Esophagus muscularis mucosa (tissue), 4 donors: ENCODE measurements at regions not wholly inside any gene's neighbourhood (a gene's known extent, or its start where the extent isn't known, plus 50 kb on each side); places are given as distances from the start of the nearest gene placed in this dataset.
"Not testable (repeated sequence)": the region's sequence is repeated elsewhere in the genome, so short reads cannot be mapped to it uniquely, and the experiment has no call there.

Source experiments
- DNase-seq: peaks from one replicate; pipeline ENCODE4 v3.0.0-alpha.2; 2017; ENCODE audit errors: extremely low spot score
- H3K27ac ChIP-seq, 4 donors: fragments of 200-600 bp; sonication (generic); replicated peaks in 1 of 4; 1 replicate in 3 of 4; 2 replicates in 1 of 4; pipeline ENCODE4 v1.5.1; 2016 to 2019; ENCODE audit warnings: mild to moderate bottlenecking in 1 of 4
- H3K27me3 ChIP-seq, 4 donors: fragments of 200-600 bp; sonication (generic); one replicate each; pipeline versions ENCODE4 v1.5.1 to v1.6.0; 2016 to 2019
- H3K36me3 ChIP-seq, 4 donors: fragments of 200-600 bp; sonication (generic); one replicate each; pipeline ENCODE4 v1.5.1; 2016 to 2019
- H3K4me1 ChIP-seq, 4 donors: fragments of 200-600 bp; sonication (generic); one replicate each; pipeline ENCODE4 v1.5.1; 2016 to 2019
- H3K4me3 ChIP-seq, 4 donors: fragments of 200-600 bp; sonication (generic); 1 replicate in 2 of 4; 2 replicates in 2 of 4; pipeline ENCODE4 v1.5.1; 2016 to 2019; ENCODE audit warnings: mild to moderate bottlenecking in 4 of 4, moderate library complexity in 1 of 4
- H3K9me3 ChIP-seq, 4 donors: fragments of 200-600 bp; sonication (generic); 1 replicate in 3 of 4; 2 replicates in 1 of 4; pipeline ENCODE4 v1.5.1; 2016 to 2019
- EP300 ChIP-seq: sonication (generic); formaldehyde crosslinking; IDR thresholded peaks from one replicate; pipeline ENCODE4 v1.6.1; 2017; ENCODE audit warnings: antibody characterized with exemption
- POLR2A ChIP-seq: fragments of 450-650 bp; IDR thresholded peaks from one replicate; pipeline ENCODE4 v1.6.1; 2017; ENCODE audit warnings: antibody characterized with exemption, moderate library complexity, mild to moderate bottlenecking, low read depth
- POLR2AphosphoS5 ChIP-seq, 2 donors: sonication (generic); formaldehyde crosslinking; IDR thresholded peaks; one replicate each; pipeline ENCODE4 v1.6.1; 2017; ENCODE audit warnings: antibody characterized with exemption in 2 of 2
- WGBS: methylation state at CpG from one replicate; pipeline ENCODE4 v1.1.5; 2018; 5-methylcytosine and 5-hydroxymethylcytosine counted together
- intact Hi-C: fragments of 100-400 bp; cut with DNase I; formaldehyde crosslinking; loops from one replicate; pipeline ENCODE4 v1.15.1; 2023
- TF ChIP-seq, protein P1 (sequence below), 3 experiments: fragments of 200-600 bp in 2 of 3; fragments of 450-650 bp in 1 of 3; sonication (generic) in 2 of 3; IDR thresholded peaks; one replicate each; pipeline ENCODE4 v1.5.1; 2017 to 2019; ENCODE audit warnings: antibody characterized with exemption in 3 of 3, mild to moderate bottlenecking in 2 of 3, moderate library complexity in 1 of 3

DNA sequence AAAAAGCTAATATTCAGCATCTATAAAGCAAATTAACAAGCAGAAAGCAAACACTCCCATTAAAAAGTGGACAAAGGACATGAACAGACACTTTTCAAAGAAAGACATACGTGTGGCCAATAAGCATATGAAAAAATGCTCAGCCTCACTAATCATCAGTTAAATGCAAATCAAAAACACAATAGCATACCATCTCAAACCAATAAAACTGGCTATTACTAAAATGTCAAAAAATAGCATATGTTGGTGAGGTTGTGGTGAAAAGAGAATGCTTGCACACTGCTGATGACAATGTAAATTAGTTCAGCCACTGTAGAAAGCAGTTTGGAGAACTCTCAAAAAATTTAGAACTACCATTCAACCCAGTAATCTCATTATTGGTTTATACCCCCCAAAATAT, 284.6 kb upstream of the KCND2 start:
- WGBS: 84% methylated on average over 1 of the region's 1 CpG
- no peak for DNase-seq
- Histone ChIP-seq H3K4me3 (no peak overlapping the region), H3K9me3 (peaks cover 0 to 11% (median 0%) of the 10 kb centered on the region in 4 donors), H3K36me3 (no peaks in the 10 kb centered on the region), H3K27me3 (no peaks in the 10 kb centered on the region), H3K4me1 (no peaks in the 10 kb centered on the region), H3K27ac (no peak overlapping the region)
- intact Hi-C loops: no loop called here
- TF ChIP-seq POLR2AphosphoS5 (IDR thresholded peaks at IDR 0.05) (no peak), POLR2A (no peak), EP300 (no peak)
- TF ChIP-seq, protein P1, sequence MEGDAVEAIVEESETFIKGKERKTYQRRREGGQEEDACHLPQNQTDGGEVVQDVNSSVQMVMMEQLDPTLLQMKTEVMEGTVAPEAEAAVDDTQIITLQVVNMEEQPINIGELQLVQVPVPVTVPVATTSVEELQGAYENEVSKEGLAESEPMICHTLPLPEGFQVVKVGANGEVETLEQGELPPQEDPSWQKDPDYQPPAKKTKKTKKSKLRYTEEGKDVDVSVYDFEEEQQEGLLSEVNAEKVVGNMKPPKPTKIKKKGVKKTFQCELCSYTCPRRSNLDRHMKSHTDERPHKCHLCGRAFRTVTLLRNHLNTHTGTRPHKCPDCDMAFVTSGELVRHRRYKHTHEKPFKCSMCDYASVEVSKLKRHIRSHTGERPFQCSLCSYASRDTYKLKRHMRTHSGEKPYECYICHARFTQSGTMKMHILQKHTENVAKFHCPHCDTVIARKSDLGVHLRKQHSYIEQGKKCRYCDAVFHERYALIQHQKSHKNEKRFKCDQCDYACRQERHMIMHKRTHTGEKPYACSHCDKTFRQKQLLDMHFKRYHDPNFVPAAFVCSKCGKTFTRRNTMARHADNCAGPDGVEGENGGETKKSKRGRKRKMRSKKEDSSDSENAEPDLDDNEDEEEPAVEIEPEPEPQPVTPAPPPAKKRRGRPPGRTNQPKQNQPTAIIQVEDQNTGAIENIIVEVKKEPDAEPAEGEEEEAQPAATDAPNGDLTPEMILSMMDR (IDR thresholded peaks at IDR 0.05): no peak

DNA sequence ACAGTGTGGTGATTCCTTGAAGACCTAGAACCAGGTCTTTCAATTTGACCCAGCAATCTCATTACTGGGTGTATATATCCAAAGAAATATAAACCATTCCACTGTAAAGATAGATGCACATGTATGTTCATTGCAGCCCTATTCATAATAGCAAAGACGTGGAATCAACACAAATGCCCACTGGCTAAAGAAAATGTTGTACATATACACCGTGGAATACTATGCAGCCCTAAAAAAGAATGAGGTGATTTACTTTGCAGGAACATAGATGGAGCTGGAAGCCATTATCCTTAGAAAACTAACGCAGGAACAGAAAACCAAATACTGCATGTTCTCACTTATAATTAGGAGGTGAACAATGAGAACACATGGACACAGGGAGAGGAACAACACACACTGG, 278.0 kb upstream of the KCND2 start:
- Histone ChIP-seq H3K4me1 (no peaks in the 10 kb centered on the region), H3K9me3 (peaks cover 0 to 11% (median 0%) of the 10 kb centered on the region in 4 donors), H3K27me3 (no peaks in the 10 kb centered on the region), H3K4me3 (no peak overlapping the region), H3K27ac (no peak overlapping the region), H3K36me3 (no peaks in the 10 kb centered on the region)
- TF ChIP-seq POLR2A: no peak
- no peak for TF ChIP-seq EP300
- TF ChIP-seq, protein P1 (IDR thresholded peaks at IDR 0.05): no peak
- no peak for TF ChIP-seq POLR2AphosphoS5 (IDR thresholded peaks at IDR 0.05)
- 85% methylated on average over 3 of the region's 3 CpGs for WGBS
- no peak for DNase-seq
- intact Hi-C loops: no loop called here

DNA sequence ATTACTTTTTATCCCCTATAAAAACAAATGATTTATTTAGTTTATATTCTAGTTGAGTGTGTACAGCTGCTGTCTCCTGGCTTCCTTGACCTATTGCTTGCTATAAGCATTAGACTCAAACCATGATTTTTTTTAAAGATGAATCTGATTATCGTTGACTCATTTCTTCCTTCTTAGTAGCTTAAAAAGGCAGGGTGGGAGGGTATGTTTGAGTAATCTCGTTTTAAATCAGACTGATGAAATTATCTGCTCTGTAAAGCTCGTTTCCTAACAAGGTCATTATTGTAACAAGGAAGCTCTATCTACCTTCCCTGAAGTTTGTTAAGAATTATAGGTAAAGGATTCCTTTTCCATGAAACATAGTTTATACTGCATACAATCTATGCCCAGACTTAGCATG, 276.3 kb upstream of the KCND2 start:
- Histone ChIP-seq H3K4me3 (no peak overlapping the region), H3K36me3 (no peaks in the 10 kb centered on the region), H3K4me1 (no peaks in the 10 kb centered on the region), H3K27me3 (no peaks in the 10 kb centered on the region), H3K27ac (no peak overlapping the region), H3K9me3 (peaks cover 0 to 4% (median 0%) of the 10 kb centered on the region in 4 donors)
- DNase-seq: no peak
- intact Hi-C loops: no loop called here
- TF ChIP-seq, protein P1 (IDR thresholded peaks at IDR 0.05): no peak
- TF ChIP-seq EP300: no peak
- TF ChIP-seq POLR2A: no peak
- TF ChIP-seq POLR2AphosphoS5 (IDR thresholded peaks at IDR 0.05): no peak
- 26% methylated on average over 3 of the region's 3 CpGs for WGBS

DNA sequence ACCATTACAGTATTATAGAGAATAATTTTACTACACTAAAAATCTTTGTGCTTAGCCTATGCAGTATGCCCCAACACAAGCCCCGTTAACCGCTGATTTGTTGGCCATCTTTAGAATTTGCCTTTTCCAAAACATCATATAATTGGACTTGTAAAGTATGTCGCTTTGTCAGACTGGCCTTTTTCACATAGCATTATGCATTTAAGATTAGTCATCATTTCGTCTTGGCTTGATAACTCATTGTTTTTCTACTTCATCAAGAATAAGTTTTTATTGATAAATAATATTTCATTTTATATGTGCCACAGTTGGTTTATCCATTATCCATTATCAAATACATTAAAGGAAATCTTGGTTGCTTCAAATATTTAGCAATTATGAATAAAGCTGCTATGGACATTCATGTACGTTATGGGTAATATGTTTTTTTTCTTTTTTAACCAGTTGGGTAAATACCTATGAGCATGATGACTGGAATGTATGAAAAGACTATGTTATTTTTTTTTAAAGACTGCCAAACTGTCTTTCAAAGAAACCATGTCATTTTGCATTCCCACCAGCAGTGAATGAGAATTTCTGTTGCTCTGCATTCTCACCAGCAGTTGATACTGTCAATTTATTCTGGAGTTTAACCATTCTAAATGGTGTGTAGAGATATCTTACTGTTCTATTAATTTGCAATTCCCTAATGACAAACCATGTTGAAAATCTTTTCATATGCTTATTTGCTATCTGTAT, 273.1 kb upstream of the KCND2 start:
- H3K9me3 ChIP-seq: no peaks in the 10 kb centered on the region
- 88% methylated on average over 5 of the region's 5 CpGs for WGBS
- intact Hi-C loops: no loop called here
- H3K4me1 ChIP-seq: no peaks in the 10 kb centered on the region
- TF ChIP-seq POLR2A (no peak), POLR2AphosphoS5 (IDR thresholded peaks at IDR 0.05) (no peak), EP300 (no peak)
- TF ChIP-seq, protein P1 (IDR thresholded peaks at IDR 0.05): no peak
- H3K27me3 ChIP-seq: no peaks in the 10 kb centered on the region
- no peak for DNase-seq
- no peak overlapping the region for H3K4me3 ChIP-seq
- H3K36me3 ChIP-seq: no peaks in the 10 kb centered on the region
- no peak overlapping the region for H3K27ac ChIP-seq

DNA sequence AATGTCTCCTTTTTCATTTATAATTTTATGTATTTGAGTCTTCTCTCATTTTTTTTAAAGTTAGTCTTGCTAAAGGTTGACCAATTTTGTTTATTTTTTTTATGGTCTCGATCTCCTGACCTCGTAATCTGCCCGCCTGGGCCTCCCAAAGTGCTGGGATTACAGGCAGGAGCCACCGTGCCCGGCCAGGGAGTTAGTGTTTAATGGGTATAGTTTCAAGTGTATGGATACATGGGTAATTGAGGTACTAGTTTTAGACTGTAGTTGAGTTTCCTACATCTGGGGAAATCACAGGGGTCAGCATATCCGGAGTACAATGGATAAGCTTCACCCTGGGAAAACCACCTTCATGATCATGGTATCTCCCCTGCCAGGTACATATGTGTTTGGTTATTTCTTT, 267.3 kb upstream of the KCND2 start:
- Histone ChIP-seq H3K4me3 (no peak overlapping the region), H3K4me1 (no peaks in the 10 kb centered on the region), H3K36me3 (no peaks in the 10 kb centered on the region), H3K27me3 (no peaks in the 10 kb centered on the region), H3K9me3 (peaks cover 0 to 4% (median 0%) of the 10 kb centered on the region in 4 donors), H3K27ac (no peak overlapping the region)
- intact Hi-C loops: no loop called here
- WGBS: 87% methylated on average over 6 of the region's 6 CpGs
- TF ChIP-seq POLR2A (no peak), POLR2AphosphoS5 (IDR thresholded peaks at IDR 0.05) (no peak), EP300 (no peak)
- TF ChIP-seq, protein P1 (IDR thresholded peaks at IDR 0.05): no peak
- no peak for DNase-seq

DNA sequence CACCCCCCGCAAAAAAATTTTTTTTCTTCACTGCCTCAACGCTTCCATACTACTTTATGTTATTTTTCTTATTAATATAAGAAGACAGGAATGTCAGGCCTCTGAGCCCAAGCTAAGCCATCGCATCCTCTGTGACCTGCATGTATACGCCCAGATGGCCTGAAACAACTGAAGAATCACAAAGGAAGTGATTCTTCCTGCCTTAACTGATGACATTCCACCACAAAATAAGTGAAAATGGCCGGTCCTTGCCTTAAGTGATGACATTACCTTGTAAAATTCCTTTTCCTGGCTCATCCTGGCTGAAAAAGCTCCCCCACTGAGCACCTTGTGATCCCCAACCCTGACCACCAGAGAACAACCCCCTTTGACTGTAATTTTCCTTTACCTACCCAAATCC, 258.7 kb upstream of the KCND2 start:
- H3K4me3 ChIP-seq, H3K36me3 ChIP-seq, intact Hi-C loops, H3K9me3 ChIP-seq, DNase-seq, H3K27ac ChIP-seq, H3K27me3 ChIP-seq: not testable (repeated sequence)
- 78% methylated on average over 5 of the region's 5 CpGs for WGBS
- H3K4me1 ChIP-seq: peaks cover 0 to 10% (median 4%) of the 10 kb centered on the region in 4 donors
